ENCODE measurements at regions not wholly inside any gene's neighbourhood (a gene's known extent, or its start where the extent isn't known, plus 50 kb on each side); places are given as distances from the start of the nearest gene placed in this dataset.

- Mint-ChIP-seq H3K27me3 (no peaks in the 10 kb centered on the region), H3K4me1 (no peaks in the 10 kb centered on the region), H3K4me3 (no peak overlapping the region), H3K36me3 (no peaks in the 10 kb centered on the region), H3K9me3 (no peaks in the 10 kb centered on the region), H3K27ac (no peak overlapping the region)
- CTCF ChIA-PET: no interaction called here
- H3K36me3 ChIP-seq (ENCODE audit: insufficient read depth, low read length): no peaks in the 10 kb centered on the region
- no peaks in the 10 kb centered on the region for H3K27me3 ChIP-seq (ENCODE audit: insufficient read depth, low read length, poor library complexity, severe bottlenecking)
- H3K4me1 ChIP-seq (ENCODE audit: insufficient read depth, low read length): no peaks in the 10 kb centered on the region
- no peaks in the 10 kb centered on the region for H3K9me3 ChIP-seq (ENCODE audit: low read length)
- no peak overlapping the region for H3K27ac ChIP-seq (ENCODE audit: low read depth, low read length)
- POLR2A ChIA-PET: no interaction called here
- H3K4me3 ChIP-seq (ENCODE audit: low read length): no peak overlapping the region
- no peak for DNase-seq
Measured at GRCh38 chr18:69196336-69196735, 204.4 kb upstream of the DOK6 start.

DNA sequence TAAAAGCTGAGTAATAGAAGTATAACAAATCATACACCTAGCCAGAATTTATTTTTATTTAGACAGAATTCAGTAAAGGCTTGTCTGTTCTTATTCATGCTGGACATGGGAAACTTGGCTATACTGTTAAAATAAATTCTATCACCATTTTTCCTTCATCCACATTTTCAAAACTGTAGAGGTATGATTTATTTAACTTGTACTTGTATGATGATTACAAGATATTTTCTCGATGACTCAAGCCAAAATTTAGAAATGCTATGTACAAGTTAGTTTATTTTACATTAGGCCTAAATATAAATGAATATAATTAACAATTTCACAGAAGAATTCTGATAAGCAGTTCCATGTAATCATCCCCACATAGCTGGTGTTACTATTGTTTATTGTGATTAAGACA lies 194.8 kb upstream of the DOK6 start:
- H3K4me3 ChIP-seq (ENCODE audit: low read length): no peak overlapping the region
- no peaks in the 10 kb centered on the region for H3K36me3 ChIP-seq (ENCODE audit: insufficient read depth, low read length)
- H3K9me3 Mint-ChIP-seq: peaks cover 0 to 2% (median 0%) of the 10 kb centered on the region in 5 donors
- H3K4me3 Mint-ChIP-seq: no peak overlapping the region
- H3K4me1 Mint-ChIP-seq: no peaks in the 10 kb centered on the region
- ChIA-PET CTCF (no interaction called here), POLR2A (no interaction called here)
- no peaks in the 10 kb centered on the region for H3K27me3 Mint-ChIP-seq
- no peaks in the 10 kb centered on the region for H3K36me3 Mint-ChIP-seq
- no peak overlapping the region for H3K27ac Mint-ChIP-seq
- no peaks in the 10 kb centered on the region for H3K9me3 ChIP-seq (ENCODE audit: low read length)
- no peaks in the 10 kb centered on the region for H3K4me1 ChIP-seq (ENCODE audit: insufficient read depth, low read length)
- no peak for DNase-seq
- no peaks in the 10 kb centered on the region for H3K27me3 ChIP-seq (ENCODE audit: insufficient read depth, low read length, poor library complexity, severe bottlenecking)
- H3K27ac ChIP-seq (ENCODE audit: low read depth, low read length): no peak overlapping the region

GRCh38 chr18:69208545-69208944 lies 192.1 kb upstream of the DOK6 start:
- Mint-ChIP-seq H3K27me3 (no peaks in the 10 kb centered on the region), H3K27ac (no peak overlapping the region), H3K36me3 (no peaks in the 10 kb centered on the region), H3K4me3 (no peak overlapping the region), H3K4me1 (no peaks in the 10 kb centered on the region), H3K9me3 (peaks cover 0 to 2% (median 0%) of the 10 kb centered on the region in 5 donors)
- no peaks in the 10 kb centered on the region for H3K9me3 ChIP-seq (ENCODE audit: low read length)
- H3K4me1 ChIP-seq (ENCODE audit: insufficient read depth, low read length): no peaks in the 10 kb centered on the region
- H3K27ac ChIP-seq (ENCODE audit: low read depth, low read length): no peak overlapping the region
- CTCF ChIA-PET: no interaction called here
- no peak overlapping the region for H3K4me3 ChIP-seq (ENCODE audit: low read length)
- no peaks in the 10 kb centered on the region for H3K36me3 ChIP-seq (ENCODE audit: insufficient read depth, low read length)
- H3K27me3 ChIP-seq (ENCODE audit: insufficient read depth, low read length, poor library complexity, severe bottlenecking): no peaks in the 10 kb centered on the region
- POLR2A ChIA-PET: no interaction called here
- DNase-seq: no peak

GRCh38 chr18:69209761-69210160 lies 190.9 kb upstream of the DOK6 start:
- no peaks in the 10 kb centered on the region for H3K4me1 ChIP-seq (ENCODE audit: insufficient read depth, low read length)
- no peak overlapping the region for H3K27ac ChIP-seq (ENCODE audit: low read depth, low read length)
- Mint-ChIP-seq H3K27me3 (no peaks in the 10 kb centered on the region), H3K4me3 (no peak overlapping the region), H3K36me3 (no peaks in the 10 kb centered on the region), H3K27ac (no peak overlapping the region), H3K9me3 (peaks cover 0 to 2% (median 0%) of the 10 kb centered on the region in 5 donors), H3K4me1 (no peaks in the 10 kb centered on the region)
- no peaks in the 10 kb centered on the region for H3K36me3 ChIP-seq (ENCODE audit: insufficient read depth, low read length)
- no peak for DNase-seq
- H3K9me3 ChIP-seq (ENCODE audit: low read length): no peaks in the 10 kb centered on the region
- H3K4me3 ChIP-seq (ENCODE audit: low read length): no peak overlapping the region
- CTCF ChIA-PET: no interaction called here
- H3K27me3 ChIP-seq (ENCODE audit: insufficient read depth, low read length, poor library complexity, severe bottlenecking): no peaks in the 10 kb centered on the region
- POLR2A ChIA-PET: no interaction called here

DNA sequence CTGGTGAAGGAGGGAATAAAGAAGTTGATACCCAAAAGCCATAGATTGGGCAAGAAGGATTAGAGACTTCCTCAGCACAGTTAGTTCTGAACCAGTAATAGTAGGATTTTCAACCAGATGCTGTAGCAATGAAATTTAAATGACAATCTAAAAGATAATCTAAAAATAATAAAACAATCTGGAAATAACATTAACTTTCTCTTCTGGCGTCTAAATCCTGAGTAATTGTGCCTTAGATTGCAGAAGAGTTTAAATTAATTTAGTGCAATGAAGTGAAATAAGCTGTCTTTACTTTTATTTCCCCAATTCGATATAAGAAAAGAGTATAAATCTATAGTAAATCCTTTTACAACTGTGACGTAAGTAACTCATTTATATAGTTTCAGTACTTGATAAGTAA lies 186.8 kb upstream of the DOK6 start:
- no peak for DNase-seq
- Histone ChIP-seq H3K4me3 (ENCODE audit: low read length) (no peak overlapping the region), H3K27ac (ENCODE audit: low read depth, low read length) (no peak overlapping the region), H3K9me3 (ENCODE audit: low read length) (no peaks in the 10 kb centered on the region), H3K4me1 (ENCODE audit: insufficient read depth, low read length) (no peaks in the 10 kb centered on the region), H3K27me3 (ENCODE audit: insufficient read depth, low read length, poor library complexity, severe bottlenecking) (no peaks in the 10 kb centered on the region), H3K36me3 (ENCODE audit: insufficient read depth, low read length) (no peaks in the 10 kb centered on the region)
- H3K4me1 Mint-ChIP-seq: no peaks in the 10 kb centered on the region
- no peak overlapping the region for H3K4me3 Mint-ChIP-seq
- ChIA-PET POLR2A (no interaction called here), CTCF (no interaction called here)
- H3K36me3 Mint-ChIP-seq: no peaks in the 10 kb centered on the region
- H3K27ac Mint-ChIP-seq: no peak overlapping the region
- H3K9me3 Mint-ChIP-seq: peaks cover 0 to 2% (median 0%) of the 10 kb centered on the region in 5 donors
- no peaks in the 10 kb centered on the region for H3K27me3 Mint-ChIP-seq

- no peaks in the 10 kb centered on the region for H3K36me3 Mint-ChIP-seq
- H3K9me3 Mint-ChIP-seq: peaks cover 0 to 2% (median 0%) of the 10 kb centered on the region in 5 donors
- Histone ChIP-seq H3K9me3 (ENCODE audit: low read length) (no peaks in the 10 kb centered on the region), H3K27ac (ENCODE audit: low read depth, low read length) (no peak overlapping the region), H3K27me3 (ENCODE audit: insufficient read depth, low read length, poor library complexity, severe bottlenecking) (no peaks in the 10 kb centered on the region), H3K4me1 (ENCODE audit: insufficient read depth, low read length) (no peaks in the 10 kb centered on the region), H3K36me3 (ENCODE audit: insufficient read depth, low read length) (no peaks in the 10 kb centered on the region), H3K4me3 (ENCODE audit: low read length) (no peak overlapping the region)
- ChIA-PET POLR2A (no interaction called here), CTCF (no interaction called here)
- H3K4me1 Mint-ChIP-seq: no peaks in the 10 kb centered on the region
- no peak overlapping the region for H3K27ac Mint-ChIP-seq
- no peaks in the 10 kb centered on the region for H3K27me3 Mint-ChIP-seq
- no peak overlapping the region for H3K4me3 Mint-ChIP-seq
- DNase-seq: no peak
Measured at GRCh38 chr18:69215161-69215560, 185.5 kb upstream of the DOK6 start.

DNA sequence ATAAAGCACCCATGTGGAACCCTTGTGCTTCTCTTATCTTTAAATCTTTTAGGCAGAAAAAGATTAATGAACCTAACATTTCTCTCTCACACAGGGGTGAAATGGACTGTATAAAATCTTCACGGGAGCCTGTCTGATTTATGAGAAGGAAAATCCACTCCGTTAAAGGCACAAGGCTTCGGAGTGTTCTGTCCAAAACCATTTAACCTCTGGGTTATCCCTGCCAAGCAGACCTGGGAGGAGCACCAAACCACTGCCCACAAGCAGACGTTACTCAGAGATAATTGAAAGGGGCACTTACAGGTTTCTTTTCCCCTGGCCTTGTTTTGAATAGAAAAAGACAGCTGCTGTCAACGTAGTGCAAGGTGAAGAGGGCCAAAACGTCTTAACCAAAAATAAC lies 184.4 kb upstream of the DOK6 start:
- ChIA-PET CTCF (no interaction called here), POLR2A (no interaction called here)
- Mint-ChIP-seq H3K36me3 (no peaks in the 10 kb centered on the region), H3K4me3 (no peak overlapping the region), H3K27me3 (no peaks in the 10 kb centered on the region), H3K4me1 (no peaks in the 10 kb centered on the region), H3K27ac (no peak overlapping the region), H3K9me3 (peaks cover 0 to 2% (median 0%) of the 10 kb centered on the region in 5 donors)
- no peak overlapping the region for H3K27ac ChIP-seq (ENCODE audit: low read depth, low read length)
- H3K9me3 ChIP-seq (ENCODE audit: low read length): no peaks in the 10 kb centered on the region
- no peak for DNase-seq
- no peaks in the 10 kb centered on the region for H3K36me3 ChIP-seq (ENCODE audit: insufficient read depth, low read length)
- no peak overlapping the region for H3K4me3 ChIP-seq (ENCODE audit: low read length)
- no peaks in the 10 kb centered on the region for H3K4me1 ChIP-seq (ENCODE audit: insufficient read depth, low read length)
- no peaks in the 10 kb centered on the region for H3K27me3 ChIP-seq (ENCODE audit: insufficient read depth, low read length, poor library complexity, severe bottlenecking)

- no peak overlapping the region for H3K4me3 Mint-ChIP-seq
- DNase-seq: no peak
- no peaks in the 10 kb centered on the region for H3K36me3 Mint-ChIP-seq
- no peak overlapping the region for H3K27ac Mint-ChIP-seq
- H3K27ac ChIP-seq (ENCODE audit: low read depth, low read length): no peak overlapping the region
- no peaks in the 10 kb centered on the region for H3K9me3 ChIP-seq (ENCODE audit: low read length)
- peaks cover 0 to 2% (median 0%) of the 10 kb centered on the region in 5 donors for H3K9me3 Mint-ChIP-seq
- H3K4me1 Mint-ChIP-seq: no peaks in the 10 kb centered on the region
- H3K27me3 ChIP-seq (ENCODE audit: insufficient read depth, low read length, poor library complexity, severe bottlenecking): no peaks in the 10 kb centered on the region
- H3K4me1 ChIP-seq (ENCODE audit: insufficient read depth, low read length): no peaks in the 10 kb centered on the region
- no peaks in the 10 kb centered on the region for H3K27me3 Mint-ChIP-seq
- CTCF ChIA-PET: no interaction called here
- no peaks in the 10 kb centered on the region for H3K36me3 ChIP-seq (ENCODE audit: insufficient read depth, low read length)
- POLR2A ChIA-PET: no interaction called here
- no peak overlapping the region for H3K4me3 ChIP-seq (ENCODE audit: low read length)
Measured at GRCh38 chr18:69217196-69218000, 183.3 kb upstream of the DOK6 start.

- Histone ChIP-seq H3K4me3 (ENCODE audit: low read length) (no peak overlapping the region), H3K27me3 (ENCODE audit: insufficient read depth, low read length, poor library complexity, severe bottlenecking) (no peaks in the 10 kb centered on the region), H3K4me1 (ENCODE audit: insufficient read depth, low read length) (no peaks in the 10 kb centered on the region), H3K9me3 (ENCODE audit: low read length) (no peaks in the 10 kb centered on the region), H3K27ac (ENCODE audit: low read depth, low read length) (no peak overlapping the region), H3K36me3 (ENCODE audit: insufficient read depth, low read length) (no peaks in the 10 kb centered on the region)
- H3K27me3 Mint-ChIP-seq: no peaks in the 10 kb centered on the region
- H3K9me3 Mint-ChIP-seq: no peaks in the 10 kb centered on the region
- no peak for DNase-seq
- H3K4me3 Mint-ChIP-seq: no peak overlapping the region
- H3K36me3 Mint-ChIP-seq: no peaks in the 10 kb centered on the region
- no peak overlapping the region for H3K27ac Mint-ChIP-seq
- ChIA-PET CTCF (no interaction called here), POLR2A (no interaction called here)
- no peaks in the 10 kb centered on the region for H3K4me1 Mint-ChIP-seq
Measured at GRCh38 chr18:69220529-69220928, 180.2 kb upstream of the DOK6 start.

All from CD8-positive, alpha-beta memory T cell (primary cell).